HTR-8/SVneo (cell line): ENCODE measurements at regions not wholly inside any gene's neighbourhood (a gene's known extent, or its start where the extent isn't known, plus 50 kb on each side); places are given as distances from the start of the nearest gene placed in this dataset.
"Not testable (repeated sequence)": the region's sequence is repeated elsewhere in the genome, so short reads cannot be mapped to it uniquely, and the experiment has no call there.

Experiments used
- DNase-seq: peaks from one replicate; pipeline ENCODE4 v3.0.0; 2011; ENCODE audit warnings: low spot score, mixed read lengths; ENCODE audit not compliant: insufficient read length
- FAIRE-seq: peaks from 2 replicates; lab custom pipeline; 2011; peaks lifted over from hg19 to GRCh38; lab: Jason Lieb, UNC

- no peak for FAIRE-seq
- no peak for DNase-seq
Observed at GRCh38 chr10:21122907-21123306, 225.8 kb upstream of the NEBL start.

- not testable (repeated sequence) for FAIRE-seq, DNase-seq
Observed at GRCh38 chr10:21121822-21122221, 224.7 kb upstream of the NEBL start.

GRCh38 chr10:21114683-21115082 is 217.6 kb upstream of the NEBL start:
- FAIRE-seq, result no peak
- DNase-seq, result no peak

GRCh38 chr10:21110358-21110757 is 213.2 kb upstream of the NEBL start:
- FAIRE-seq (no peak), DNase-seq (no peak)

GRCh38 chr10:21106931-21107330 is 209.8 kb upstream of the NEBL start:
- not testable (repeated sequence) for FAIRE-seq, DNase-seq

- DNase-seq, FAIRE-seq: not testable (repeated sequence)
Observed at GRCh38 chr10:21105331-21105730, 208.2 kb upstream of the NEBL start.

GRCh38 chr10:21100871-21101514 is 203.9 kb upstream of the NEBL start:
- FAIRE-seq, result no peak
- DNase-seq, result no peak

GRCh38 chr10:21100190-21100589 is 203.1 kb upstream of the NEBL start:
- FAIRE-seq, result no peak
- DNase-seq, result no peak

GRCh38 chr10:21099291-21100062 is 202.4 kb upstream of the NEBL start:
- DNase-seq (no peak), FAIRE-seq (no peak)

GRCh38 chr10:21097926-21098355 is 200.8 kb upstream of the NEBL start:
- DNase-seq (no peak), FAIRE-seq (no peak)

GRCh38 chr10:21095494-21096055 is 198.5 kb upstream of the NEBL start:
- DNase-seq (no peak), FAIRE-seq (no peak)

GRCh38 chr10:21095073-21095472 is 198.0 kb upstream of the NEBL start:
- no peak for FAIRE-seq
- DNase-seq, result no peak

GRCh38 chr10:21092683-21093524 is 195.8 kb upstream of the NEBL start:
- FAIRE-seq, result no peak
- no peak for DNase-seq

GRCh38 chr10:21090609-21091082 is 193.5 kb upstream of the NEBL start:
- DNase-seq (no peak), FAIRE-seq (no peak)

GRCh38 chr10:21087476-21087875 is 190.4 kb upstream of the NEBL start:
- no peak for FAIRE-seq
- DNase-seq, result no peak

GRCh38 chr10:21084700-21085099 is 187.6 kb upstream of the NEBL start:
- FAIRE-seq (no peak), DNase-seq (no peak)

GRCh38 chr10:21083861-21084260 is 186.8 kb upstream of the NEBL start:
- DNase-seq, result no peak

GRCh38 chr10:21082206-21082605 is 185.1 kb upstream of the NEBL start:
- no peak for FAIRE-seq
- no peak for DNase-seq

More at GRCh38 chr10:21083861-21084260, 186.8 kb upstream of the NEBL start:
- FAIRE-seq, result no peak

GRCh38 chr10:21080261-21080660 is 183.2 kb upstream of the NEBL start:
- FAIRE-seq (no peak), DNase-seq (no peak)

- FAIRE-seq (no peak), DNase-seq (no peak)
Observed at GRCh38 chr10:21079330-21079658, 182.2 kb upstream of the NEBL start.
